GM12875 (cell line): ENCODE measurements at regions not wholly inside any gene's neighbourhood (a gene's known extent, or its start where the extent isn't known, plus 50 kb on each side); places are given as distances from the start of the nearest gene placed in this dataset.

Experiments
- H3K4me3 ChIP-seq: one replicate; pipeline ENCODE4 v1.5.1; 2011; ENCODE audit warnings: low read depth, low read length, control low read depth
- TF ChIP-seq, protein P1 (sequence below): IDR thresholded peaks from 2 replicates; pipeline ENCODE4 v1.5.1; 2011; ENCODE audit warnings: low read depth, mild to moderate bottlenecking, control low read depth, inconsistent platforms, low read length, moderate library complexity, borderline replicate concordance; ENCODE audit not compliant: insufficient read depth

DNA sequence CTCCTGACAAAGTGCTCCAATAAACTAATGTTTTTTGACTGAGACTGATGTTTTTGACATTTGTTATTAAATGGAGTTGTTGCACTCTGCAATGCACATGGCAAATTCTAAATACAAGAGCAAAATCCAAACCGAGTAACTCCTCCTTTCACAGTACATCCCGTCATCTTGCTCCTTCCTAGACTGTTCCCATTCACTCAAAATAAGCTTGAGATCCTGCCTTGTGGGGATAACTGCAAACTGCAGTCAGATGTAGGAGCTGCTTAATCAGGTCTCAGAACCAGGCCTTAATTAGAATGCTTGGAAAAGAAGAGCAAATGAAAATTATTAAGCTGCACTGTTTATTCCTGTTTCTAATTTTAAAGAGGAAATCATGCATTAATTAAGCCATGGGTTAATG lies 134.8 kb upstream of the SPRY2 start:
- TF ChIP-seq, protein P1, sequence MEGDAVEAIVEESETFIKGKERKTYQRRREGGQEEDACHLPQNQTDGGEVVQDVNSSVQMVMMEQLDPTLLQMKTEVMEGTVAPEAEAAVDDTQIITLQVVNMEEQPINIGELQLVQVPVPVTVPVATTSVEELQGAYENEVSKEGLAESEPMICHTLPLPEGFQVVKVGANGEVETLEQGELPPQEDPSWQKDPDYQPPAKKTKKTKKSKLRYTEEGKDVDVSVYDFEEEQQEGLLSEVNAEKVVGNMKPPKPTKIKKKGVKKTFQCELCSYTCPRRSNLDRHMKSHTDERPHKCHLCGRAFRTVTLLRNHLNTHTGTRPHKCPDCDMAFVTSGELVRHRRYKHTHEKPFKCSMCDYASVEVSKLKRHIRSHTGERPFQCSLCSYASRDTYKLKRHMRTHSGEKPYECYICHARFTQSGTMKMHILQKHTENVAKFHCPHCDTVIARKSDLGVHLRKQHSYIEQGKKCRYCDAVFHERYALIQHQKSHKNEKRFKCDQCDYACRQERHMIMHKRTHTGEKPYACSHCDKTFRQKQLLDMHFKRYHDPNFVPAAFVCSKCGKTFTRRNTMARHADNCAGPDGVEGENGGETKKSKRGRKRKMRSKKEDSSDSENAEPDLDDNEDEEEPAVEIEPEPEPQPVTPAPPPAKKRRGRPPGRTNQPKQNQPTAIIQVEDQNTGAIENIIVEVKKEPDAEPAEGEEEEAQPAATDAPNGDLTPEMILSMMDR: no peak
- no peak overlapping the region for H3K4me3 ChIP-seq

- H3K4me3 ChIP-seq: no peak overlapping the region
- TF ChIP-seq, protein P1: no peak
These were observed 132.8 kb upstream of the SPRY2 start for GRCh38 chr13:80473695-80474094.

GRCh38 chr13:80469853-80470381 lies 129.0 kb upstream of the SPRY2 start:
- TF ChIP-seq, protein P1: no peak

GRCh38 chr13:80469105-80469852 lies 128.4 kb upstream of the SPRY2 start:
- TF ChIP-seq, protein P1: no peak
- H3K4me3 ChIP-seq: no peak overlapping the region

More at GRCh38 chr13:80469853-80470381, 129.0 kb upstream of the SPRY2 start:
- H3K4me3 ChIP-seq: no peak overlapping the region

DNA sequence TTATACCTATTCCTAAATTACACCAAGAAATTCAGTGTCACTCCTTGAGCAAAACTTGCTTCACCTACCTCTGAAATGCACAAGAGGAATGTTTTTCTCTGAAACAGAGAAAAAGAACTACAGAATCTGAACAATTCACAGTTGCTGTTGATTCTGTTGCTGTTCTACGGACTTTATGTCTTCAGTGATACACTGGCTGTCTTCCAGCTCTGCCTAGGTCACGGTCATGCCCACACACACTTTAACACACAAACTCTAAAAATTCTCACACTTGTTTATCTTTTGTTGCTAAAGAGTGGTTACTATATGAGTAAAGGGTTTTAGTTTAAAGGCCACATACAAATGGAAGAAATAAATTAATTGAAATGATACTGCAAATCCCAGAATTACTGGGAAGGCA lies 124.4 kb upstream of the SPRY2 start:
- TF ChIP-seq, protein P1: no peak
- no peak overlapping the region for H3K4me3 ChIP-seq

DNA sequence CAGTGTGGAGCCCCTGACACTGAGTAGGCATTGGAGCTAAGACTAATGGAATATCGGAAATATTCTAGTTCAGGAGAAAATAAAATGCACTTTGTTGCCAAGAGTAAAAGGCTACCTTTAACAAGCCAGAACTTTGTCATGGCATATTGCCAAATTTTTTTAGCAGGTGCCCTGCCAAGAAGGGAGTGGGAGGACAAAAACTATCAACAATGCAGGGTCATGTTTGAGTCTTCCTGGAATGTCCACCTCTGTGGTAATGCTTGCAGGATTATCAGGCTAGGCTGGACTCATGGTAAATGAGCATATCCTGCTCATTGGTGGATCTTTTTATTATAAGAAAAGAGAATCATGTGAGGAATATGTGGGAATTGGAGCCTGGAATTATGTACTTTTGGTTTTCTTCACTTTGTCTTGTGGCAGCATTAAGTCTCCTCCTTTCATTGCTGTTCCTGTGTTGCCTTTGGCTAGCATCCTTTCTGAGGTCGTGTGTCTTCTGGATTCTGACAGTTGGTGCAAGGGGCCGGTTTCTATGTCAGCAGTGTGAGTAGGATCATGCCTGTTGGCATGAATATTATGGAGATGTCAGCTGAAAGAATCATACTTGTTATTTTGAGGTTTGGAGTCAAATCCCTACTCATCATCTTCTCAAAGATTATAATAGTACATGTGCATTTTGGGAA lies 122.9 kb upstream of the SPRY2 start:
- TF ChIP-seq, protein P1: no peak
- no peak overlapping the region for H3K4me3 ChIP-seq
